MCF 10A (cell line): ENCODE measurements at regions not wholly inside any gene's neighbourhood (a gene's known extent, or its start where the extent isn't known, plus 50 kb on each side); places are given as distances from the start of the nearest gene placed in this dataset.
A peak's percentile ranks its signal among the peaks of the same experiment; 100 is the strongest.

Source experiments
- BruUV-seq: library from RNA; stranded (reverse); fragments of 400-500 nt; replicated peaks from 2 replicates; lab custom pipeline; 2021; lab: Mats Ljungman, UMichigan
- CTCF ChIA-PET: fragments of 300-600 bp; sonication (Branson Sonifier 250); formaldehyde crosslinking; extraction: SDS; loops from one replicate; lab custom pipeline; 2021; ENCODE audit warnings: antibody characterized with exemption, inconsistent platforms; lab: Yijun Ruan, JAX
- POLR2A ChIA-PET: fragments of 300-600, 350-650 bp; sonication (Branson Sonifier 250); formaldehyde crosslinking; extraction: SDS; loops from one replicate; lab custom pipeline; 2020; ENCODE audit warnings: antibody characterized with exemption, inconsistent platforms; lab: Yijun Ruan, JAX
- DNase-seq: peaks from one replicate; pipeline ENCODE4 v3.0.0-alpha.2; 2018; ENCODE audit not compliant: unreplicated experiment
- H3K27ac Mint-ChIP-seq: one replicate; pipeline ENCODE4 v1.8.0; 2022; ENCODE audit warnings: mild to moderate bottlenecking, low read depth, mixed read lengths; ENCODE audit not compliant: unreplicated experiment
- H3K27me3 Mint-ChIP-seq: one replicate; pipeline ENCODE4 v1.8.0; 2022; ENCODE audit warnings: mixed read lengths; ENCODE audit not compliant: insufficient read depth, unreplicated experiment
- H3K36me3 Mint-ChIP-seq: one replicate; pipeline ENCODE4 v1.8.0; 2022; ENCODE audit warnings: mild to moderate bottlenecking, moderate library complexity, mixed read lengths; ENCODE audit not compliant: insufficient read depth, unreplicated experiment
- H3K4me1 Mint-ChIP-seq: one replicate; pipeline ENCODE4 v1.8.0; 2022; ENCODE audit warnings: mixed read lengths; ENCODE audit not compliant: insufficient read depth, unreplicated experiment
- H3K4me3 Mint-ChIP-seq: one replicate; pipeline ENCODE4 v1.8.0; 2022; ENCODE audit warnings: mild to moderate bottlenecking, moderate library complexity, mixed read lengths; ENCODE audit not compliant: unreplicated experiment
- H3K9me3 Mint-ChIP-seq: one replicate; pipeline ENCODE4 v1.8.0; 2022; ENCODE audit warnings: mixed read lengths; ENCODE audit not compliant: unreplicated experiment
- CTCF ChIP-seq: fragments of 200-600 bp; IDR thresholded peaks from one replicate; pipeline ENCODE4 v1.8.0; 2022; ENCODE audit warnings: antibody characterized with exemption, mild to moderate bottlenecking; ENCODE audit not compliant: unreplicated experiment
- intact Hi-C: fragments of 100-400 bp; cut with micrococcal nuclease; formaldehyde crosslinking; loops from 2 replicates; pipeline ENCODE4 v1.14.1; 2022

- no peaks in the 10 kb centered on the region for H3K9me3 Mint-ChIP-seq
- intact Hi-C loops, result no loop called here
- H3K4me3 Mint-ChIP-seq, result no peak overlapping the region
- H3K4me1 Mint-ChIP-seq, result peaks cover 9% of the 10 kb centered on the region
- no peak overlapping the region for H3K27ac Mint-ChIP-seq
- peaks cover 8% of the 10 kb centered on the region for H3K27me3 Mint-ChIP-seq
- DNase-seq, result peak; percentile 54
- CTCF ChIA-PET, result interaction anchor here (0.6 to 1.0 kb wide), 3 partner anchors 20 to 1138 kb away, joined by 3 read pairs; no protein-coding TSS in a partner anchor
- POLR2A ChIA-PET, result no interaction called here
- BruUV-seq, result no TSS peak
- no peak for TF ChIP-seq CTCF
- H3K36me3 Mint-ChIP-seq, result no peaks in the 10 kb centered on the region
These were observed 223.4 kb downstream of the ICE1 start for GRCh38 chr5:5645891-5646290.

GRCh38 chr5:5645198-5645597 lies 222.7 kb downstream of the ICE1 start:
- no TSS peak for BruUV-seq
- Mint-ChIP-seq H3K9me3 (no peaks in the 10 kb centered on the region), H3K4me1 (peaks cover 2% of the 10 kb centered on the region), H3K4me3 (no peak overlapping the region), H3K27ac (no peak overlapping the region), H3K27me3 (peaks cover 8% of the 10 kb centered on the region), H3K36me3 (no peaks in the 10 kb centered on the region)
- no peak for TF ChIP-seq CTCF
- CTCF ChIA-PET, result no interaction called here
- intact Hi-C loops, result no loop called here
- DNase-seq, result no peak
- POLR2A ChIA-PET, result no interaction called here

DNA sequence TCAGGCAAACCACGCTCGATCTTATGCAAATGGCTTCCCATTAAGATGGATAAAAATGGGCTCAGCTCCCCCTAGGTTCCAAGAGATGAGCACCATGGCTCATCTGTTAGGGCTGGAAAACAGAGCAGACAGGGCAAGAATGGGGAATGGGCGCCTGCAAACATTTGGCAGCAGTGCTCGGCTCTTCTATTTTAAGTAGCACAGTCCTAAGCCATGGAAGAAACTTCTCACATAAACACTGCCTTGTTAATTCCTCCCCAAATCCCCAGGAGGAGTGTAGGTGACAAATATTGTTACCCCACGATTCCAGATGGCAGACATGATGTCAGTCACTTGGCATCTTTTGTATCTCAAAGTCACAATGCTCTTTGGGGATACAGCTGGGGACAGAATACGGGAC lies 221.8 kb downstream of the ICE1 start:
- BruUV-seq, result no TSS peak
- TF ChIP-seq CTCF, result no peak
- no peak for DNase-seq
- ChIA-PET CTCF (interaction anchor here (0.6 kb wide), 1 partner anchor 1703 kb away, joined by 3 read pairs; no protein-coding TSS in a partner anchor), POLR2A (no interaction called here)
- Mint-ChIP-seq H3K9me3 (no peaks in the 10 kb centered on the region), H3K4me1 (no peaks in the 10 kb centered on the region), H3K27ac (no peak overlapping the region), H3K36me3 (no peaks in the 10 kb centered on the region), H3K4me3 (no peak overlapping the region), H3K27me3 (peaks cover 8% of the 10 kb centered on the region)
- intact Hi-C loops, result no loop called here

DNA sequence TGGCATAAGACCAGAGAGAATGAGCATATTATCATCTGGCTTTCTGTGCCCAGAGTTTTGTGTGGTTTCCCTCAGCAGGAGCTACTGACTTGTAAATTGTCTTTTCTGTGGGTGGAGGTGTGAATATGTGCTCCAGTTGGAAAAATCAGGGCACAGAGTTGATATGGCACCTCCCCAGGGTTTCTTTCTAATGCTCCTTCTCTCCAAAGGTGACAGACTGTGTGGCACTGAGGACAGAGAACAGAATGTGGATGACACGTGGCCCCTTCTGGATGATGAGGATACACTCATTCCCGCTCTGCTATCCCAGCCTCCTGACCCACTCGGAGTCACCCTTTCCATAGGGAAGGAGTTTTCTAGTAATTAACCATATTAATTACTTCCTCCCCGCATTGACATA lies 221.0 kb downstream of the ICE1 start:
- TF ChIP-seq CTCF, result no peak
- no peak for DNase-seq
- Mint-ChIP-seq H3K27me3 (peaks cover 8% of the 10 kb centered on the region), H3K4me1 (peaks cover under 1% of the 10 kb centered on the region), H3K4me3 (no peak overlapping the region), H3K9me3 (no peaks in the 10 kb centered on the region), H3K27ac (no peak overlapping the region), H3K36me3 (no peaks in the 10 kb centered on the region)
- CTCF ChIA-PET, result interaction anchor here (0.6 to 0.7 kb wide), 2 partner anchors 12 to 499 kb away, joined by 3 read pairs; no protein-coding TSS in a partner anchor
- POLR2A ChIA-PET, result no interaction called here
- BruUV-seq, result no TSS peak
- intact Hi-C loops, result no loop called here
